ENCODE measurements at regions not wholly inside any gene's neighbourhood (a gene's known extent, or its start where the extent isn't known, plus 50 kb on each side); places are given as distances from the start of the nearest gene placed in this dataset.

- ChIA-PET CTCF (ENCODE audit: low intra/inter-chr PET ratio) (no interaction called here), POLR2A (no interaction called here)
- H3K27me3 ChIP-seq (ENCODE audit: control insufficient read depth in 2 of 2, insufficient read depth in 2 of 2, low read length in 2 of 2), result peaks cover 0 to 3% of the 10 kb centered on the region in 2 experiments; a peak in 1 of 5 replicates
- no peak for FAIRE-seq
- in situ Hi-C loops (cut with MboI), result loop anchor here (5.0 kb wide), 1 partner anchor 510 kb away; no protein-coding TSS in a partner anchor
- ATAC-seq, result no peak
- H3K36me3 ChIP-seq (ENCODE audit: control insufficient read depth, insufficient read depth, low read length), result no peaks in the 10 kb centered on the region
- H3K9ac ChIP-seq (ENCODE audit: insufficient read depth in 1 of 2, low read depth in 2 of 2, low read length in 2 of 2), result no peak overlapping the region
- H3K4me1 ChIP-seq (replicated peaks in 1 of 2; ENCODE audit: control insufficient read depth in 2 of 2, insufficient read depth in 2 of 2, low read length in 2 of 2), result no peaks in the 10 kb centered on the region; a peak in 1 of 5 replicates
- H3K79me2 ChIP-seq (ENCODE audit: control insufficient read depth, insufficient read depth, low read length), result no peaks in the 10 kb centered on the region
- no peaks in the 10 kb centered on the region for H3K9me1 ChIP-seq (ENCODE audit: control insufficient read depth, insufficient read depth, low read length)
- H3K9me3 ChIP-seq (replicated peaks; ENCODE audit: control insufficient read depth, insufficient read depth, low read depth, low read length), result peaks cover 3% of the 10 kb centered on the region; the same call in 1 of the 2 replicates
- H3K4me3 ChIP-seq, result no peak overlapping the region
- intact Hi-C loops (cut with micrococcal nuclease), result no loop called here
- H3K27ac ChIP-seq (ENCODE audit: extremely low read depth, low read depth, low read length), result no peak overlapping the region
- H3K4me2 ChIP-seq (ENCODE audit: insufficient read depth, low read length), result no peak overlapping the region
- H4K20me1 ChIP-seq (replicated peaks; ENCODE audit: control insufficient read depth, insufficient read depth, low read length), result no peaks in the 10 kb centered on the region
- no TSS peak for BruUV-seq (replicated peaks)
- 3% methylated on average over 5 of the region's 5 CpGs for WGBS (ENCODE audit: insufficient coverage, low coverage, missing lambda C conversion rate)
- no peak overlapping the region for H2AFZ ChIP-seq (ENCODE audit: low read depth, low read length)
- no peak for DNase-seq (ENCODE audit: extremely low read depth in 1 of 4, low spot score in 3 of 4)
- TF ChIP-seq KLF16 (IDR thresholded peaks at IDR 0.05) (no peak), FOXA3 (CRISPR knock-in tag; conservative IDR thresholded peaks at IDR 0.05 in 1 of 2, IDR thresholded peaks at IDR 0.05 in 1 of 2) (no peak), ZNF445 (CRISPR knock-in tag; IDR thresholded peaks at IDR 0.05; ENCODE audit: low read depth) (no peak), RFX1 (IDR thresholded peaks at IDR 0.05) (no peak), LCOR (CRISPR knock-in tag; IDR thresholded peaks at IDR 0.05) (no peak), IRF9 (tag; IDR thresholded peaks at IDR 0.05) (no peak), MEIS2 (IDR thresholded peaks at IDR 0.05; ENCODE audit: partially characterized antibody) (peak; percentile 72), XRCC3 (IDR thresholded peaks at IDR 0.05) (no peak), STAT6 (CRISPR knock-in tag; IDR thresholded peaks at IDR 0.05) (no peak), ZNF277 (CRISPR knock-in tag; IDR thresholded peaks at IDR 0.05; ENCODE audit: borderline replicate concordance) (no peak), PBX2 (CRISPR knock-in tag; IDR thresholded peaks at IDR 0.05; ENCODE audit: low read depth) (no peak), PBX2 (tag; conservative IDR thresholded peaks at IDR 0.05; ENCODE audit: low read depth) (0 out of 2 replicates have a peak, but pooled peaks have one; percentile 21), THRA (IDR thresholded peaks at IDR 0.05) (no peak)
Measured at GRCh38 chr10:6912424-6912823, 332.3 kb upstream of the PRKCQ start.
